Gastroesophageal sphincter (tissue), 4 donors: ENCODE measurements at regions not wholly inside any gene's neighbourhood (a gene's known extent, or its start where the extent isn't known, plus 50 kb on each side); places are given as distances from the start of the nearest gene placed in this dataset.

Experiments
- ATAC-seq: fragments of 150-250 bp; one replicate; pipeline ENCODE4 v1.9.1; 2016; ENCODE audit warnings: mild to moderate bottlenecking, moderate library complexity
- H3K27ac ChIP-seq, 4 donors: fragments of 200-600 bp; sonication (generic) in 3 of 4; 1 replicate in 3 of 4; 2 replicates in 1 of 4; pipeline ENCODE4 v1.5.1; 2016 to 2019
- H3K27me3 ChIP-seq: fragments of 200-600 bp; sonication (generic); one replicate; pipeline ENCODE4 v1.5.1; 2019
- H3K36me3 ChIP-seq, 2 donors: fragments of 200-600 bp; sonication (generic); one replicate each; pipeline ENCODE4 v1.5.1; 2019; ENCODE audit warnings: control low read depth in 1 of 2
- H3K4me1 ChIP-seq, 3 donors: fragments of 200-600 bp; sonication (generic); 1 replicate in 2 of 3; 2 replicates in 1 of 3; pipeline ENCODE4 v1.5.1; 2016 to 2019; ENCODE audit warnings: control low read depth in 2 of 3
- H3K4me3 ChIP-seq, 2 donors: fragments of 200-600 bp; sonication (generic); one replicate each; pipeline ENCODE4 v1.5.1; 2019; ENCODE audit warnings: mild to moderate bottlenecking in 1 of 2, moderate library complexity in 1 of 2
- H3K9me3 ChIP-seq, 3 donors: fragments of 200-600 bp; sonication (generic); one replicate each; pipeline ENCODE4 v1.5.1; 2017 to 2019; ENCODE audit warnings: control low read depth in 2 of 3
- CTCF ChIP-seq, 4 experiments: fragments of 200-600 bp in 2 of 4; fragments of 450-650 bp in 2 of 4; sonication (generic) in 1 of 4; IDR thresholded peaks; one replicate each; pipeline ENCODE4 v1.5.1; 2017 to 2019; ENCODE audit warnings: antibody characterized with exemption in 4 of 4, mild to moderate bottlenecking in 2 of 4, moderate library complexity in 2 of 4
- EP300 ChIP-seq: sonication (generic); formaldehyde crosslinking; IDR thresholded peaks from one replicate; pipeline ENCODE4 v1.6.1; 2017; ENCODE audit warnings: antibody characterized with exemption, mild to moderate bottlenecking
- POLR2A ChIP-seq, 2 donors: fragments of 450-650 bp; IDR thresholded peaks; one replicate each; pipeline ENCODE4 v1.6.1; 2017; ENCODE audit warnings: antibody characterized with exemption in 2 of 2, mild to moderate bottlenecking in 2 of 2, moderate library complexity in 1 of 2
- POLR2AphosphoS5 ChIP-seq: sonication (generic); formaldehyde crosslinking; IDR thresholded peaks from one replicate; pipeline ENCODE4 v1.6.1; 2017; ENCODE audit warnings: antibody characterized with exemption
- WGBS, 2 donors: methylation state at CpG; one replicate each; pipeline ENCODE4 v1.1.5; 2018; ENCODE audit warnings: low coverage in 1 of 2; 5-methylcytosine and 5-hydroxymethylcytosine counted together

GRCh38 chr5:158431369-158432029 is 572.6 kb upstream of the CLINT1 start:
- Histone ChIP-seq H3K9me3 (peaks cover 0 to 5% (median 0%) of the 10 kb centered on the region in 3 donors), H3K27ac (peak overlapping the region in 3 of 4 donors; percentile 51 to 68 (median 60)), H3K4me3 (no peak overlapping the region), H3K4me1 (peaks cover 0 to 27% (median 0%) of the 10 kb centered on the region in 3 donors), H3K36me3 (no peaks in the 10 kb centered on the region), H3K27me3 (no peaks in the 10 kb centered on the region)
- no CpG with 5 or more reads among the region's 1 CpG for WGBS, 2 donors
- TF ChIP-seq CTCF (IDR thresholded peaks at IDR 0.05) (no peak), EP300 (no peak), POLR2AphosphoS5 (peak; percentile 25)
- peak; percentile 85 for ATAC-seq

- H3K27ac ChIP-seq: peak overlapping the region in 3 of 4 donors; percentile 51 to 61 (median 56)
- ATAC-seq: no peak
- peaks cover 0 to 27% (median 0%) of the 10 kb centered on the region in 3 donors for H3K4me1 ChIP-seq
- H3K9me3 ChIP-seq: peaks cover 0 to 5% (median 0%) of the 10 kb centered on the region in 3 donors
- H3K4me3 ChIP-seq: no peak overlapping the region
- no peaks in the 10 kb centered on the region for H3K36me3 ChIP-seq
- no peaks in the 10 kb centered on the region for H3K27me3 ChIP-seq
- TF ChIP-seq EP300 (no peak), POLR2A (IDR thresholded peaks at IDR 0.05) (no peak), POLR2AphosphoS5 (no peak), CTCF (IDR thresholded peaks at IDR 0.05) (no peak)
- WGBS, 2 donors: 85 to 86% methylated on average over 2 of the region's 2 CpGs
Observed at GRCh38 chr5:158430798-158431167, 571.8 kb upstream of the CLINT1 start.

- 34 to 38% methylated on average over 2 of the region's 2 CpGs for WGBS, 2 donors
- no peak for TF ChIP-seq EP300
- no peak for TF ChIP-seq POLR2A (IDR thresholded peaks at IDR 0.05)
- no peak for TF ChIP-seq CTCF (IDR thresholded peaks at IDR 0.05)
- no peak for TF ChIP-seq POLR2AphosphoS5
- H3K36me3 ChIP-seq: no peaks in the 10 kb centered on the region
- H3K27me3 ChIP-seq: no peaks in the 10 kb centered on the region
- peaks cover 0 to 5% (median 0%) of the 10 kb centered on the region in 3 donors for H3K9me3 ChIP-seq
- peak; percentile 10 for ATAC-seq
- no peak overlapping the region for H3K4me3 ChIP-seq
- H3K4me1 ChIP-seq: peaks cover 0 to 27% (median 0%) of the 10 kb centered on the region in 3 donors
- peak overlapping the region in 3 of 4 donors; percentile 51 to 61 (median 60) for H3K27ac ChIP-seq
Observed at GRCh38 chr5:158430166-158430797, 571.3 kb upstream of the CLINT1 start.

GRCh38 chr5:158429564-158429963 is 570.6 kb upstream of the CLINT1 start:
- H3K36me3 ChIP-seq: no peaks in the 10 kb centered on the region

More at GRCh38 chr5:158429564-158429963, 570.6 kb upstream of the CLINT1 start:
- no peak for ATAC-seq
- no peaks in the 10 kb centered on the region for H3K27me3 ChIP-seq
- peaks cover 0 to 27% (median 0%) of the 10 kb centered on the region in 3 donors for H3K4me1 ChIP-seq
- H3K4me3 ChIP-seq: no peak overlapping the region
- H3K9me3 ChIP-seq: peaks cover 0 to 5% (median 0%) of the 10 kb centered on the region in 3 donors
- WGBS, 2 donors: 10 to 45% methylated on average over 4 of the region's 4 CpGs
- TF ChIP-seq POLR2AphosphoS5 (no peak), POLR2A (IDR thresholded peaks at IDR 0.05) (no peak), CTCF (IDR thresholded peaks at IDR 0.05) (no peak), EP300 (no peak)
- peak overlapping the region in 3 of 4 donors; percentile 51 to 61 (median 60) for H3K27ac ChIP-seq
